ENCODE measurements at regions not wholly inside any gene's neighbourhood (a gene's known extent, or its start where the extent isn't known, plus 50 kb on each side); places are given as distances from the start of the nearest gene placed in this dataset.
"Not testable (repeated sequence)": the region's sequence is repeated elsewhere in the genome, so short reads cannot be mapped to it uniquely, and the experiment has no call there.

DNA sequence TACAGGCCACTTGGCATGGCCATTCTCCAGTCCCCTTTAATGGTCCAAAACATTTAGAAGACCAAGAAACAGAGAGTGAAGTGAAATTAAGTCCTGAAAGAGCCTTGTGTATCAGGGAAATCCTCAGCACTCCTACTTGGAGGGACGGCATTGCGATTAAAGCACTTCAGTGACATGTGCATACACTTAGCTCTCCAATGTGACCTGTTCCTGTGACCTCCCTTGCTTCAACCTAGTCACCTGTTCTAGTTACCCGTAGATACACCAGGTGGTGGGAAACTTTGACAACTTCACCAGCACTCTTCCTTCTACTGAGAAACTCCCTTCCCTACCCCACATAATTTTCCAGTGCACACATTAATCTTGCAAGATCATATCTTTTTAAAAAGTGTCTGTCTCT lies 785.3 kb downstream of the TTLL7 start:
- not testable (repeated sequence) for H3K9me3 ChIP-seq (ENCODE audit: control insufficient read depth in 1 of 2, low read length in 2 of 2); H3K27ac ChIP-seq (ENCODE audit: low read length); H3K4me1 ChIP-seq (ENCODE audit: control insufficient read depth in 1 of 2, insufficient read depth in 2 of 2, low read length in 2 of 2); H3K36me3 ChIP-seq (ENCODE audit: control insufficient read depth in 1 of 2, insufficient read depth in 2 of 2, low read length in 2 of 2); H3K27me3 ChIP-seq (ENCODE audit: low read depth, low read length); H3K4me3 ChIP-seq (ENCODE audit: low read depth in 1 of 2, low read length in 2 of 2)

- not testable (repeated sequence) for H3K4me3 ChIP-seq (ENCODE audit: low read depth in 1 of 2, low read length in 2 of 2); H3K27me3 ChIP-seq (ENCODE audit: low read depth, low read length); H3K9me3 ChIP-seq (ENCODE audit: control insufficient read depth in 1 of 2, low read length in 2 of 2); H3K4me1 ChIP-seq (ENCODE audit: control insufficient read depth in 1 of 2, insufficient read depth in 2 of 2, low read length in 2 of 2); H3K27ac ChIP-seq (ENCODE audit: low read length); H3K36me3 ChIP-seq (ENCODE audit: control insufficient read depth in 1 of 2, insufficient read depth in 2 of 2, low read length in 2 of 2)
Observed at GRCh38 chr1:83212033-83212432, 786.9 kb downstream of the TTLL7 start.

DNA sequence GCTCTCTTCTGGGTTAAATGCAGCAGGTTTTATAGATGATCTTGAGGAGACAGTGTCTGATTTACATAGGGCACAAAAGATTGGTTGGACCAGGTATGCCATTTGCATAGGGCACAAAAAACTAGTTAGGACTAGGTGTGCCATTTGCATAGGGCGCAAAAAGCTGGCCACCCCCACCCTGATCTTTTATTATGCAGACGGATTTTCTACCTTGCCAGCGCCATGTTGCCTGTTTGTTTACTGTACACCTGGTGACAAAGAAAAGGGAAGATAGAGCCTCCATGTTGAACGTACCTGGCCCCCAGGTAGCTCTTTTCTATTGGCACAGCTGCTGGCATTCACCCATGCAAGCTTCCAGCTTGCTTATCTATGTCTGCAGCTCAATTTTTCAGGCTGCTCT lies 790.4 kb downstream of the TTLL7 start:
- H3K27me3 ChIP-seq (ENCODE audit: low read depth, low read length); H3K4me1 ChIP-seq (ENCODE audit: control insufficient read depth in 1 of 2, insufficient read depth in 2 of 2, low read length in 2 of 2); H3K9me3 ChIP-seq (ENCODE audit: control insufficient read depth in 1 of 2, low read length in 2 of 2); H3K36me3 ChIP-seq (ENCODE audit: control insufficient read depth in 1 of 2, insufficient read depth in 2 of 2, low read length in 2 of 2); H3K4me3 ChIP-seq (ENCODE audit: low read depth in 1 of 2, low read length in 2 of 2); H3K27ac ChIP-seq (ENCODE audit: low read length): not testable (repeated sequence)

DNA sequence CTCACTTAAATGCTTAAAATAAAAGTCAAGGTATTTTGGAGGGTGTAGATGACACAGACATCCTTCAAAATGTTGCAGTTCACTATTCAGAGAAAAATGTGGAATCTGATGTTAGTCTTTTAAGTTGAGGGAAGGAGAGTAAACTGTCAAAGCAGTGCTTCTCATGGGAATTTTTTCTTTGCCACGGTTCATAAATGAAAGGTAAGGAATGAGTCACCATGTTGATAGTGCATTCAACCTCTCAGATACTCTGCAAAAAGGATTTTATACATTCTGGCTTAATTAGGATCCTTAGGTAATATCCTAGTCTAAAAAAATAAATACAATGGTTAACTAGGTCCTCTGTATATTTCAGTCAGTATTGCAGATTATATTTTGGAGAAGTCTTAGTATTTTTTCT lies 804.3 kb downstream of the TTLL7 start:
- H3K4me3 ChIP-seq (ENCODE audit: low read depth in 1 of 2, low read length in 2 of 2); H3K4me1 ChIP-seq (ENCODE audit: control insufficient read depth in 1 of 2, insufficient read depth in 2 of 2, low read length in 2 of 2); H3K36me3 ChIP-seq (ENCODE audit: control insufficient read depth in 1 of 2, insufficient read depth in 2 of 2, low read length in 2 of 2); H3K27me3 ChIP-seq (ENCODE audit: low read depth, low read length); H3K27ac ChIP-seq (ENCODE audit: low read length); H3K9me3 ChIP-seq (ENCODE audit: control insufficient read depth in 1 of 2, low read length in 2 of 2): not testable (repeated sequence)

DNA sequence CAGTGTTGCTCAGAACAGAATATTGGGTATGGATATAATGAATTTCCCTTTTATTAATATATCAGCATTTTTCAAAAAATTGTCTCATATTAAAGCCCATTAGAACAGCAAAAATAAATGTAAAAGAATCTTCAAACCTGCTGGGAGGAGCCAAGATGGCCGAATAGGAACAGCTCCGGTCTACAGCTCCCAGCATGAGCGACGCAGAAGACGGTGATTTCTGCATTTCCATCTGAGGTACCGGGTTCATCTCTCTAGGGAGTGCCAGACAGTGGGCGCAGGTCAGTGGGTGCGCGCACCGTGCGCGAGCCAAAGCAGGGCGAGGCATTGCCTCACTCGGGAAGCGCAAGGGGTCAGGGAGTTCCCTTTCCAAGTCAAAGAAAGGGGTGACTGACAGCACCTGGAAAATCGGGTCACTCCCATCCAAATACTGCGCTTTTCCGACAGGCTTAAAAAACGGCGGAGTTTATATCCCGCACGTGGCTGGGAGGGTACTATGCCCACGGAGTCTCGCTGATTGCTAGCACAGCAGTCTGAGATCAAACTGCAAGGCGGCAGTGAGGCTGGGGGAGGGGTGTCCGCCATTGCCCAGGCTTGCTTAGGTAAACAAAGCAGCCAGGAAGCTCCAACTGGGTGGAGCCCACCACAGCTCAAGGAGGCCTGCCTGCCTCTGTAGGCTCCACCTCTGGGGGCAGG lies 816.8 kb downstream of the TTLL7 start:
- not testable (repeated sequence) for H3K36me3 ChIP-seq (ENCODE audit: control insufficient read depth in 1 of 2, insufficient read depth in 2 of 2, low read length in 2 of 2); H3K4me1 ChIP-seq (ENCODE audit: control insufficient read depth in 1 of 2, insufficient read depth in 2 of 2, low read length in 2 of 2); H3K9me3 ChIP-seq (ENCODE audit: control insufficient read depth in 1 of 2, low read length in 2 of 2); H3K27me3 ChIP-seq (ENCODE audit: low read depth, low read length); H3K4me3 ChIP-seq (ENCODE audit: low read depth in 1 of 2, low read length in 2 of 2); H3K27ac ChIP-seq (ENCODE audit: low read length)

DNA sequence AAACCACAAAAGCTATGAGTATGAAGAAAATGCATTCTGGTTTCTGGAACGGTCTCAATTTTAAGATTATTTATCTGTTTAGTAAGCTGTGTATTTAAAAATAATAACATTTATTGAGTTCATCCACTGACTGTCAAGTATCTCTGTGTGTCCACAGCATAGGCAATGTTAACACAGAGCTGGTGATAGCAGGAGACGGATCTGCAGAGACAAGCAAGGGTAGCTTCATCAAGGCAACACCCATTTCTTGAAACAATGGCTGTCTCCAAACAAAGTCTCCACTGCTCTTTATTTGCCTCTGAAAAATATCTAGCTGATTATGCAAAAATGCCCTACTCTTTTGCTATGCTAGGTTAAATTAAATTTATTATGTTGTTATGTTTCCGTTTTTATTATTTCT lies 818.3 kb downstream of the TTLL7 start:
- H3K27me3 ChIP-seq (ENCODE audit: low read depth, low read length); H3K27ac ChIP-seq (ENCODE audit: low read length); H3K4me1 ChIP-seq (ENCODE audit: control insufficient read depth in 1 of 2, insufficient read depth in 2 of 2, low read length in 2 of 2); H3K36me3 ChIP-seq (ENCODE audit: control insufficient read depth in 1 of 2, insufficient read depth in 2 of 2, low read length in 2 of 2); H3K4me3 ChIP-seq (ENCODE audit: low read depth in 1 of 2, low read length in 2 of 2); H3K9me3 ChIP-seq (ENCODE audit: control insufficient read depth in 1 of 2, low read length in 2 of 2): not testable (repeated sequence)

DNA sequence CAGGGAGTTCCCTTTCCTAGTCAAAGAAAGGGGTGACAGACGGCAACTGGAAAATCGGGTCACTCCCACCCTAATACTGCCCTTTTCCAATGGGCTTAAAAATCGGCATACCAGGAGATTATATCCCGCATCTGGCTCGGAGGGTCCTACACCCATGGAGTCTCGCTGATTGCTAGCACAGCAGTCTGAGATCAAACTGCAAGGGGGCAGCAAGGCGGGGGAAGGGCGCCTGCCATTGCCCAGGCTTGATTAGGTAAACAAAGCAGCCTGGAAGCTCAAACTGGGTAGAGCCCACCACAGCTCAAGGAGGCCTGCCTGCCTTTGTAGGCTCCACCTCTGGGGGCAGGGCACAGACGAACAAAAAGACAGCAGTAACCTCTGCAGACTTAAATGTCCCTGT lies 831.3 kb downstream of the TTLL7 start:
- H3K27me3 ChIP-seq (ENCODE audit: low read depth, low read length); H3K4me1 ChIP-seq (ENCODE audit: control insufficient read depth in 1 of 2, insufficient read depth in 2 of 2, low read length in 2 of 2); H3K36me3 ChIP-seq (ENCODE audit: control insufficient read depth in 1 of 2, insufficient read depth in 2 of 2, low read length in 2 of 2); H3K4me3 ChIP-seq (ENCODE audit: low read depth in 1 of 2, low read length in 2 of 2); H3K27ac ChIP-seq (ENCODE audit: low read length); H3K9me3 ChIP-seq (ENCODE audit: control insufficient read depth in 1 of 2, low read length in 2 of 2): not testable (repeated sequence)

DNA sequence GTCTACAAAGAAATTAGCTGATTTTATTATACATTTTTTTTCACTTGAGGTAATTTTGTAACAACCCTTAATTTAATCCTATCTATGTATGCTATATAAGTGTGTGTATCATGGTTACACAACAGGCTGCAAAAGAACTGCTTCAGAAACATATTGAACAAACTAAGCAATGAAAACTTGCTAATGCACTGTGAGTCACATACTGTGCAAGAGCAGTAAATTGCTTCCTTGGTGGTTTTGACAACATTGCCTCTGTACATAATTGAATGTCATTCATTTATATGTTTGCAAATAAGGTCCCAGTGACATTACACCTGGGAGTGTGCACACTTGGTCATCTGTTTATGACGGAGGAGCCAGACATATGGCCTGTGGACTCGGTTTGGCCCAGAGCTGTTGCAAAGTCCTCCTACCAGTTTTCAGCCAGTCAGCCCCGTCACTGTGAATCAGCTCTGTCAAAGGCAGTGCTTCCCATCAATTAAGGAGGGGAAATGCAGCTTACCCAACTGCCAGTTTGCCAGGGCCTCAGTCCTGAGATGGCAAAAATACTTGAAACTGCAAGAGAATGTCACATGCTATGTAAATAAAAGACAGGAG lies 835.0 kb downstream of the TTLL7 start:
- not testable (repeated sequence) for H3K9me3 ChIP-seq (ENCODE audit: control insufficient read depth in 1 of 2, low read length in 2 of 2); H3K27ac ChIP-seq (ENCODE audit: low read length); H3K27me3 ChIP-seq (ENCODE audit: low read depth, low read length)

DNA sequence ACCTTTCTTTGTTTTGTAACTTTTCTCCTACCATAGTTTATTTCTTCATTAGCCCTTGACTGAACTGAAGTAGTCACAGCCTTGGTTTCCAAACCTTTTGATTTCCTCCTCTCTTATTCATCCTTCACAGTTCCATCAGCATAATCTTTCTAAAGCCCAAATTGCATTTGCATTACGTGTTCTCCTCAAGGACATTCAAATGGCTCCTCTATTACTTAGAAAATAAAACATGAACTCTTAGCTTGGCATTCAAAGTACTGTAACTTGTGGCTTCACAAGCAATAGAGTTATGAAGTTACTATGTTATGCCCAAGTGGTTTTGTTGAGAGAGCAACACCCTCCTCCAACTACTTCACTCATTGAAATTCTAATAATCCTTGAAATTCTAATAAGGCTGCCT lies 840.0 kb downstream of the TTLL7 start:
- H3K9me3 ChIP-seq (ENCODE audit: control insufficient read depth in 1 of 2, low read length in 2 of 2); H3K27ac ChIP-seq (ENCODE audit: low read length); H3K4me3 ChIP-seq (ENCODE audit: low read depth in 1 of 2, low read length in 2 of 2); H3K36me3 ChIP-seq (ENCODE audit: control insufficient read depth in 1 of 2, insufficient read depth in 2 of 2, low read length in 2 of 2); H3K4me1 ChIP-seq (ENCODE audit: control insufficient read depth in 1 of 2, insufficient read depth in 2 of 2, low read length in 2 of 2); H3K27me3 ChIP-seq (ENCODE audit: low read depth, low read length): not testable (repeated sequence)

More for the DNA sequence above, 835.0 kb downstream of the TTLL7 start:
- not testable (repeated sequence) for H3K4me1 ChIP-seq (ENCODE audit: control insufficient read depth in 1 of 2, insufficient read depth in 2 of 2, low read length in 2 of 2); H3K4me3 ChIP-seq (ENCODE audit: low read depth in 1 of 2, low read length in 2 of 2); H3K36me3 ChIP-seq (ENCODE audit: control insufficient read depth in 1 of 2, insufficient read depth in 2 of 2, low read length in 2 of 2)

DNA sequence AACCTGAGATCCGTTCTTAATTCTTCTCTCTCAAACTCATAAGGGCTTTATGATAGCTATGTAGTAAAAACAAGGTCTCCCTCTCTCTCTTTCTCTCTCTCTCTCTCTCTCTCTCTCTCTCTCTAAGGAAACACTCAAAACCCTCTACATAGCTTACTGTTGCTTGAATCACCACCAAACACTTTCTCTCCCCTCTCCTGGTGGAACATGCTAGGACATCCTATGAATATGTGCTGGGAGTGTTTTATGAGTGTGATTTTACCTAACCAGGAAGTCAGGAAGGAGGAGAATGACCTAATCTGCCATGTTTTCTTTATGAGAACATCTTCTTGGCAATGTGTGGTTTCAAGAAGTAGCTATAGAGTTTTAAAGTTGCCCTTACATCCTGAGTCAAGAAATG lies 844.6 kb downstream of the TTLL7 start:
- not testable (repeated sequence) for H3K36me3 ChIP-seq (ENCODE audit: control insufficient read depth in 1 of 2, insufficient read depth in 2 of 2, low read length in 2 of 2)

GRCh38 chr1:83151167-83151898 lies 847.6 kb downstream of the TTLL7 start:
- not testable (repeated sequence) for H3K4me3 ChIP-seq (ENCODE audit: low read depth in 1 of 2, low read length in 2 of 2); H3K4me1 ChIP-seq (ENCODE audit: control insufficient read depth in 1 of 2, insufficient read depth in 2 of 2, low read length in 2 of 2); H3K27ac ChIP-seq (ENCODE audit: low read length); H3K9me3 ChIP-seq (ENCODE audit: control insufficient read depth in 1 of 2, low read length in 2 of 2); H3K27me3 ChIP-seq (ENCODE audit: low read depth, low read length); H3K36me3 ChIP-seq (ENCODE audit: control insufficient read depth in 1 of 2, insufficient read depth in 2 of 2, low read length in 2 of 2)

More for the DNA sequence above, 844.6 kb downstream of the TTLL7 start:
- H3K27me3 ChIP-seq (ENCODE audit: low read depth, low read length); H3K27ac ChIP-seq (ENCODE audit: low read length); H3K4me1 ChIP-seq (ENCODE audit: control insufficient read depth in 1 of 2, insufficient read depth in 2 of 2, low read length in 2 of 2); H3K9me3 ChIP-seq (ENCODE audit: control insufficient read depth in 1 of 2, low read length in 2 of 2); H3K4me3 ChIP-seq (ENCODE audit: low read depth in 1 of 2, low read length in 2 of 2): not testable (repeated sequence)

- H3K9me3 ChIP-seq (ENCODE audit: control insufficient read depth in 1 of 2, low read length in 2 of 2); H3K4me3 ChIP-seq (ENCODE audit: low read depth in 1 of 2, low read length in 2 of 2); H3K27ac ChIP-seq (ENCODE audit: low read length); H3K36me3 ChIP-seq (ENCODE audit: control insufficient read depth in 1 of 2, insufficient read depth in 2 of 2, low read length in 2 of 2); H3K27me3 ChIP-seq (ENCODE audit: low read depth, low read length); H3K4me1 ChIP-seq (ENCODE audit: control insufficient read depth in 1 of 2, insufficient read depth in 2 of 2, low read length in 2 of 2): not testable (repeated sequence)
Observed at GRCh38 chr1:83150479-83150878, 848.5 kb downstream of the TTLL7 start.
